ENCODE measurements at regions not wholly inside any gene's neighbourhood (a gene's known extent, or its start where the extent isn't known, plus 50 kb on each side); places are given as distances from the start of the nearest gene placed in this dataset.
A peak's percentile ranks its signal among the peaks of the same experiment; 100 is the strongest.
"Not testable (repeated sequence)": the region's sequence is repeated elsewhere in the genome, so short reads cannot be mapped to it uniquely, and the experiment has no call there.

DNA sequence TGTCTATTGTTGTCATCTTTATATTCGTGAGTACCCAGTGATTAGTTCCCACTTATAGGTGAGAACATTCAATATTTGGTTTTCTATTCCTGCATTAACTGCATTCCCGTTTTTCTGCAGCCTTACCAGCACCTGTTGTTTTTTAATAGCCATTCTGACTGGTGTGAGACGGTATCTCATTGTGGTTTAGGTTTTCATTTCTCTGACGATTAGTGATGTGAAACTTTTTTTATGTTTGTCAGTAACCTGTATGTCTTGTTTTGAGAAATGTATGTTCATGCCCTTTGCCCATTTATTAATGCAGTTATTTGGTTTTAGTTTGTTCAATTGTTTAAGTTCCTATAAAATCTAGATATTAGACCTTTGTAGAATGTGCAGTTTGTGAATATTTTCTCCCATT, 546.0 kb upstream of the RORB start:
- TF ChIP-seq, protein P1, sequence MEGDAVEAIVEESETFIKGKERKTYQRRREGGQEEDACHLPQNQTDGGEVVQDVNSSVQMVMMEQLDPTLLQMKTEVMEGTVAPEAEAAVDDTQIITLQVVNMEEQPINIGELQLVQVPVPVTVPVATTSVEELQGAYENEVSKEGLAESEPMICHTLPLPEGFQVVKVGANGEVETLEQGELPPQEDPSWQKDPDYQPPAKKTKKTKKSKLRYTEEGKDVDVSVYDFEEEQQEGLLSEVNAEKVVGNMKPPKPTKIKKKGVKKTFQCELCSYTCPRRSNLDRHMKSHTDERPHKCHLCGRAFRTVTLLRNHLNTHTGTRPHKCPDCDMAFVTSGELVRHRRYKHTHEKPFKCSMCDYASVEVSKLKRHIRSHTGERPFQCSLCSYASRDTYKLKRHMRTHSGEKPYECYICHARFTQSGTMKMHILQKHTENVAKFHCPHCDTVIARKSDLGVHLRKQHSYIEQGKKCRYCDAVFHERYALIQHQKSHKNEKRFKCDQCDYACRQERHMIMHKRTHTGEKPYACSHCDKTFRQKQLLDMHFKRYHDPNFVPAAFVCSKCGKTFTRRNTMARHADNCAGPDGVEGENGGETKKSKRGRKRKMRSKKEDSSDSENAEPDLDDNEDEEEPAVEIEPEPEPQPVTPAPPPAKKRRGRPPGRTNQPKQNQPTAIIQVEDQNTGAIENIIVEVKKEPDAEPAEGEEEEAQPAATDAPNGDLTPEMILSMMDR (IDR thresholded peaks at IDR 0.05), result no peak
- no peak for TF ChIP-seq EP300 (IDR thresholded peaks at IDR 0.05)
- no peak for TF ChIP-seq POLR2AphosphoS5 (IDR thresholded peaks at IDR 0.05)
- TF ChIP-seq POLR2A (IDR thresholded peaks at IDR 0.05), result no peak
- Histone ChIP-seq H3K9me3 (no peaks in the 10 kb centered on the region), H3K36me3 (no peaks in the 10 kb centered on the region), H3K4me3 (no peak overlapping the region), H3K27me3 (no peaks in the 10 kb centered on the region), H3K27ac (no peak overlapping the region), H3K4me1 (no peaks in the 10 kb centered on the region)
- 42 to 58% (median 50%) methylated on average over 4 of the region's 4 CpGs for WGBS, 5 donors
- intact Hi-C loops (cut with DNase I; ENCODE audit: low total_unique reads), result no loop called here
- no peak for DNase-seq

DNA sequence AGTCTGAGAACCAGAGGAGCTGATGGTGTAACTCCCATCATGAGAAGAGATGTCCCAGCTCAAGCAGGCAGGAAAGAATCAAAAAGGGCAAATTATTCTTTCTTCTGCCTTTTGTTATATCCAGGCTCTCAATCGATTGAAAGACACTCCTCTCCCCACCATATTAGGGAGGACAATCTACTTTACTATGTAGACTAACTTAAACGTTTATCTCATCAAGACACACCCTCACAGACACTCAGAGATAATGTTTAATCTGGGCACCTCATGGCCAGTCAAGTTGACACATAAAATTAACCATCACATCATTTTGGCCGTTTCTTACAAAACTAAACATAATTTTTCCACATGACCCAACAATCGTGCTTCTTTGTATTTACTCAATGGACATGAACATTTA, 534.3 kb upstream of the RORB start:
- intact Hi-C loops (cut with DNase I; ENCODE audit: low total_unique reads), result no loop called here
- H3K9me3 ChIP-seq, result no peaks in the 10 kb centered on the region
- no peak overlapping the region for H3K4me3 ChIP-seq
- H3K4me1 ChIP-seq, result no peaks in the 10 kb centered on the region
- no peak for DNase-seq
- H3K27ac ChIP-seq, result no peak overlapping the region
- WGBS, 5 donors, result 54 to 65% (median 57%) methylated on average over 4 of the region's 4 CpGs
- TF ChIP-seq POLR2A (IDR thresholded peaks at IDR 0.05) (no peak), POLR2AphosphoS5 (IDR thresholded peaks at IDR 0.05) (no peak), EP300 (IDR thresholded peaks at IDR 0.05) (no peak)
- TF ChIP-seq, protein P1 (IDR thresholded peaks at IDR 0.05), result no peak
- H3K36me3 ChIP-seq, result no peaks in the 10 kb centered on the region
- H3K27me3 ChIP-seq, result no peaks in the 10 kb centered on the region

DNA sequence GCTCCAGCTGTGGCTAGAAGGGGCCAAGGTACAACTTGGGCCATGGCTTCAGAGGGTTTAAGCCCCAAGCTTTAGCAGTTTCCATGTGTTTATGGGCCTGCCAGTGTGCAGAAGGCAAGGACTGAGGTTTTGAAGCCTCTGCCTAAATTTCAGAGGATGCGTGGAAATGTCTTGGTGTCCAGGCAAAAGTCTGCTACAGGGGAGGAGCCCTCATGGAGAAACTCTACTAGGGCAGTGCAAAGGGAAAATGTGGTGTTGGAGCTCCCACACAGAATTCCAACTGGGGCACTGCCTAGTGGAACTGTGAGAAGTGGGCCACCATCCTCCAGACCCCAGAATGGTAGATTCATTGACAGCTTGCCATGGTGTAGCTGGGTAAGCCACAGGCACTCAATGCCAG, 527.2 kb upstream of the RORB start:
- no peak for DNase-seq
- H3K4me3 ChIP-seq, result no peak overlapping the region
- no peaks in the 10 kb centered on the region for H3K4me1 ChIP-seq
- WGBS, 5 donors, result 88 to 98% (median 94%) methylated on average over 1 of the region's 1 CpG
- intact Hi-C loops (cut with DNase I; ENCODE audit: low total_unique reads), result no loop called here
- H3K27ac ChIP-seq, result no peak overlapping the region
- no peaks in the 10 kb centered on the region for H3K36me3 ChIP-seq
- no peaks in the 10 kb centered on the region for H3K27me3 ChIP-seq
- H3K9me3 ChIP-seq, result peaks cover 0 to 16% (median 10%) of the 10 kb centered on the region in 4 donors
- TF ChIP-seq, protein P1 (IDR thresholded peaks at IDR 0.05), result no peak
- no peak for TF ChIP-seq POLR2A (IDR thresholded peaks at IDR 0.05)

DNA sequence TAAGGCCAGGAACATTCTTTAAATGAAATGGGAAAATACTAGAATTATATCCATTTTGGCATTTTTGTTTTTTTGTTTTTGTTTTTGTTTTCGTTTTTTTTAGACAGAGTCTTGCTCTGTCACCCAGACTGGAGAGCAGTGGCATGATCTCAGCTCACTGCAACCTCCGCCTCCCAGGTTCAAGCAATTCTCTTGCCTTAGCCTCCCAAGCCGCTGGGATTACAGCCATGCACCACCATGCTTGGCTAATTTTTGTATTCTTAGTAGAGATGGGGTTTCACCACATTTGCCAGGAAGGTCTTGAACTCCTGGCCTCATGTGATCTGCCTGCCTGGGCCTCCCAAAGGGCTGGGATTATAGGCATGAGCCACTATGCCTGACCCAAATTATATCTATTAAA, 520.7 kb upstream of the RORB start:
- H3K36me3 ChIP-seq; H3K27ac ChIP-seq; H3K9me3 ChIP-seq; H3K4me3 ChIP-seq; H3K4me1 ChIP-seq; intact Hi-C loops (cut with DNase I; ENCODE audit: low total_unique reads); DNase-seq; H3K27me3 ChIP-seq: not testable (repeated sequence)
- 71 to 86% (median 79%) methylated on average over 3 of the region's 3 CpGs for WGBS, 5 donors

DNA sequence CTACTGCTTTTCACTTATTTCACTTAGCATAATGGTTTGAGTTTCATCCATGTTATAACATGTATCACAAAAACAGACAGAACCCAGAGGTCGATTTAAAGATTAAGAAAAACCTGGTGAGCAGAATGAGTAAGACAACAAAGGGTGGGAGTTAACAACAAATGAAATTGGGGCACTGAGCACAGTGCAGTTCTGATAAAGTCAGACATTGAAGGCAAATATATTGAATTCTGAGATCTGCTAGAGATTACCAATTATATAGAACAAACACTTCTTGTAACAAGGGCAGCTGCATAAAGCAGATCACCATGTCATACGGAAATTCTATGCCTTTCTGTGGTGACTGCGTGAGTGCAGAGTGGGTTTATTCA, 517.3 kb upstream of the RORB start:
- no peaks in the 10 kb centered on the region for H3K36me3 ChIP-seq
- no peaks in the 10 kb centered on the region for H3K27me3 ChIP-seq
- H3K9me3 ChIP-seq, result no peaks in the 10 kb centered on the region
- TF ChIP-seq EP300 (IDR thresholded peaks at IDR 0.05), result no peak
- TF ChIP-seq, protein P1 (IDR thresholded peaks at IDR 0.05), result no peak
- TF ChIP-seq POLR2AphosphoS5 (IDR thresholded peaks at IDR 0.05), result no peak
- no peak for TF ChIP-seq POLR2A (IDR thresholded peaks at IDR 0.05)
- H3K27ac ChIP-seq, result no peak overlapping the region
- intact Hi-C loops (cut with DNase I; ENCODE audit: low total_unique reads), result no loop called here
- WGBS, 5 donors, result 41 to 57% (median 44%) methylated on average over 3 of the region's 3 CpGs
- H3K4me1 ChIP-seq, result no peaks in the 10 kb centered on the region
- H3K4me3 ChIP-seq, result no peak overlapping the region
- DNase-seq, result peak in 1 of 2 donors; percentile 5

All from stomach (tissue), 8 donors.